Neuronal stem cell (in vitro differentiated cells): ENCODE measurements at regions not wholly inside any gene's neighbourhood (a gene's known extent, or its start where the extent isn't known, plus 50 kb on each side); places are given as distances from the start of the nearest gene placed in this dataset.

ENCODE experiments used
- DNase-seq: peaks from one replicate; pipeline ENCODE4 v3.0.0-alpha.2; 2013; ENCODE audit warnings: low spot score
- H2AFZ ChIP-seq: one replicate; pipeline ENCODE4 v1.6.1; 2013; ENCODE audit warnings: mild to moderate bottlenecking, low read length, inconsistent platforms
- H2AK5ac ChIP-seq: 2 replicates; pipeline ENCODE4 v1.6.1; 2013; ENCODE audit warnings: low read depth, mild to moderate bottlenecking, inconsistent platforms, low read length, moderate library complexity, mixed read lengths
- H2BK120ac ChIP-seq: 2 replicates; pipeline ENCODE4 v1.6.1; 2013; ENCODE audit warnings: low read depth, mild to moderate bottlenecking, inconsistent platforms, low read length, moderate library complexity, mixed read lengths
- H2BK12ac ChIP-seq: one replicate; pipeline ENCODE4 v1.6.1; 2013; ENCODE audit warnings: low read length, inconsistent platforms
- H2BK15ac ChIP-seq: 2 replicates; pipeline ENCODE4 v1.6.1; 2013; ENCODE audit warnings: mild to moderate bottlenecking, low read length, inconsistent platforms, mixed read lengths
- H2BK5ac ChIP-seq: one replicate; pipeline ENCODE4 v1.6.1; 2013; ENCODE audit warnings: inconsistent platforms, mild to moderate bottlenecking, low read length, moderate library complexity
- H3K14ac ChIP-seq: one replicate; pipeline ENCODE4 v1.6.1; 2013; ENCODE audit warnings: low read length, inconsistent platforms
- H3K18ac ChIP-seq: 2 replicates; pipeline ENCODE4 v1.6.1; 2013; ENCODE audit warnings: low read length, inconsistent platforms
- H3K23ac ChIP-seq: 2 replicates; pipeline ENCODE4 v1.6.1; 2013; ENCODE audit warnings: low read depth, mild to moderate bottlenecking, mixed read lengths, low read length, inconsistent platforms; ENCODE audit not compliant: poor library complexity
- H3K27ac ChIP-seq: replicated peaks from 3 replicates; pipeline ENCODE4 v1.5.1; 2013; ENCODE audit warnings: low read length, inconsistent platforms
- H3K27me3 ChIP-seq, 3 experiments: 2 replicates each; pipeline ENCODE4 v1.6.1; 2013; ENCODE audit warnings: low read length in 3 of 3, mild to moderate bottlenecking in 2 of 3, inconsistent platforms in 1 of 3, low read depth in 1 of 3, mixed read lengths in 1 of 3, moderate library complexity in 1 of 3; ENCODE audit not compliant: control insufficient read depth in 3 of 3, insufficient read depth in 3 of 3
- H3K36me3 ChIP-seq, 2 donors: replicated peaks in 1 of 2; 2 replicates each; pipeline ENCODE4 v1.6.1; 2013; ENCODE audit warnings: low read length in 2 of 2; ENCODE audit not compliant: control insufficient read depth in 2 of 2, insufficient read depth in 2 of 2
- H3K4ac ChIP-seq: 2 replicates; pipeline ENCODE4 v1.6.1; 2013; ENCODE audit warnings: inconsistent platforms, mild to moderate bottlenecking, low read length, moderate library complexity
- H3K4me1 ChIP-seq, 2 donors: 1 replicate in 1 of 2; 2 replicates in 1 of 2; pipeline ENCODE4 v1.6.1; 2013; ENCODE audit warnings: low read length in 2 of 2, low read depth in 1 of 2; ENCODE audit not compliant: control insufficient read depth in 2 of 2, insufficient read depth in 1 of 2
- H3K4me2 ChIP-seq: one replicate; pipeline ENCODE4 v1.6.1; 2013; ENCODE audit warnings: mild to moderate bottlenecking, low read length, inconsistent platforms; ENCODE audit not compliant: insufficient read depth, poor library complexity, severe bottlenecking
- H3K4me3 ChIP-seq, 2 donors: 2 replicates each; pipeline ENCODE4 v1.5.1; 2013; ENCODE audit warnings: low read length in 2 of 2, mild to moderate bottlenecking in 2 of 2, inconsistent platforms in 1 of 2, moderate library complexity in 1 of 2
- H3K79me1 ChIP-seq: one replicate; pipeline ENCODE4 v1.6.1; 2013; ENCODE audit warnings: low read depth, mild to moderate bottlenecking, inconsistent platforms, low read length, moderate library complexity
- H3K9ac ChIP-seq: one replicate; pipeline ENCODE4 v1.6.1; 2013; ENCODE audit warnings: mild to moderate bottlenecking, low read depth, low read length, inconsistent platforms; ENCODE audit not compliant: poor library complexity
- H3K9me3 ChIP-seq, 2 donors: replicated peaks in 1 of 2; 2 replicates each; pipeline versions ENCODE3 to v1.6.1; 2013; ENCODE audit warnings: low read length in 2 of 2, mild to moderate bottlenecking in 2 of 2, inconsistent platforms in 1 of 2, low read depth in 1 of 2, mixed read lengths in 1 of 2, moderate library complexity in 1 of 2; ENCODE audit not compliant: control insufficient read depth in 2 of 2, insufficient read depth in 1 of 2
- H4K8ac ChIP-seq: one replicate; pipeline ENCODE4 v1.6.1; 2013; ENCODE audit warnings: low read depth, mild to moderate bottlenecking, inconsistent platforms, low read length, moderate library complexity
- H4K91ac ChIP-seq: one replicate; pipeline ENCODE4 v1.6.1; 2013; ENCODE audit warnings: low read length, low read depth, mild to moderate bottlenecking, inconsistent platforms; ENCODE audit not compliant: poor library complexity
- WGBS, 2 donors: extraction: QIAGEN DNeasy Blood & Tissue Kit; methylation state at CpG; one replicate each; pipeline ENCODE4 v1.1.7; 2013; ENCODE audit warnings: missing lambda C conversion rate in 2 of 2, mixed read lengths in 1 of 2; ENCODE audit not compliant: insufficient read length in 2 of 2, insufficient replicate concordance in 1 of 2; ENCODE audit errors: extremely low coverage in 2 of 2; 5-methylcytosine and 5-hydroxymethylcytosine counted together

GRCh38 chr2:125582516-125582915 lies 1073.4 kb upstream of the GYPC start:
- H2AK5ac ChIP-seq = no peak overlapping the region
- DNase-seq = no peak
- no peak overlapping the region for H2BK12ac ChIP-seq
- H3K4me2 ChIP-seq = no peak overlapping the region
- H3K79me1 ChIP-seq = no peaks in the 10 kb centered on the region
- no peak overlapping the region for H3K23ac ChIP-seq
- H2BK120ac ChIP-seq = no peak overlapping the region
- H4K91ac ChIP-seq = no peak overlapping the region
- H3K27me3 ChIP-seq = no peaks in the 10 kb centered on the region
- no peak overlapping the region for H3K18ac ChIP-seq
- no peak overlapping the region for H2BK15ac ChIP-seq
- no CpG with 5 or more reads among the region's 1 CpG for WGBS, 2 donors
- no peak overlapping the region for H2AFZ ChIP-seq
- no peak overlapping the region for H3K4ac ChIP-seq
- H4K8ac ChIP-seq = no peak overlapping the region
- H3K36me3 ChIP-seq = no peaks in the 10 kb centered on the region
- H3K4me3 ChIP-seq = no peak overlapping the region
- H2BK5ac ChIP-seq = no peak overlapping the region
- no peak overlapping the region for H3K27ac ChIP-seq
- no peak overlapping the region for H3K14ac ChIP-seq
- no peaks in the 10 kb centered on the region for H3K9me3 ChIP-seq
- peaks cover 0 to 3% of the 10 kb centered on the region in 2 donors for H3K4me1 ChIP-seq
- H3K9ac ChIP-seq = no peak overlapping the region

- Histone ChIP-seq H2BK5ac (no peak overlapping the region), H2AFZ (no peak overlapping the region), H3K36me3 (no peaks in the 10 kb centered on the region), H3K4me1 (peaks cover 0 to 3% of the 10 kb centered on the region in 2 donors), H3K9ac (no peak overlapping the region), H3K18ac (no peak overlapping the region), H3K27me3 (no peaks in the 10 kb centered on the region), H3K79me1 (no peaks in the 10 kb centered on the region), H3K9me3 (no peaks in the 10 kb centered on the region), H3K4ac (no peak overlapping the region), H3K27ac (no peak overlapping the region), H2BK15ac (no peak overlapping the region), H3K4me2 (no peak overlapping the region), H4K91ac (no peak overlapping the region), H3K4me3 (no peak overlapping the region), H3K14ac (no peak overlapping the region), H4K8ac (no peak overlapping the region), H3K23ac (no peak overlapping the region), H2BK120ac (no peak overlapping the region), H2BK12ac (no peak overlapping the region), H2AK5ac (no peak overlapping the region)
- WGBS, 2 donors = no CpG with 5 or more reads among the region's 1 CpG
- no peak for DNase-seq
Measured at GRCh38 chr2:125584732-125585131, 1071.2 kb upstream of the GYPC start.

GRCh38 chr2:125588780-125589179 lies 1067.2 kb upstream of the GYPC start:
- no peak overlapping the region for H4K91ac ChIP-seq
- WGBS, 2 donors = no CpG with 5 or more reads among the region's 1 CpG

GRCh38 chr2:125591954-125592353 lies 1064.0 kb upstream of the GYPC start:
- H3K18ac ChIP-seq = no peak overlapping the region
- no peak for DNase-seq
- no peak overlapping the region for H2BK15ac ChIP-seq
- H3K79me1 ChIP-seq = no peaks in the 10 kb centered on the region
- no peak overlapping the region for H3K4me3 ChIP-seq
- no peak overlapping the region for H3K4me2 ChIP-seq
- H4K8ac ChIP-seq = no peak overlapping the region
- H2BK120ac ChIP-seq = no peak overlapping the region
- no peak overlapping the region for H3K23ac ChIP-seq
- H3K14ac ChIP-seq = no peak overlapping the region
- peaks cover 0 to 2% of the 10 kb centered on the region in 2 donors for H3K9me3 ChIP-seq
- WGBS, 2 donors = no CpG with 5 or more reads among the region's 4 CpGs
- H3K27me3 ChIP-seq = no peaks in the 10 kb centered on the region
- no peaks in the 10 kb centered on the region for H3K36me3 ChIP-seq
- H4K91ac ChIP-seq = no peak overlapping the region
- H3K27ac ChIP-seq = no peak overlapping the region
- no peak overlapping the region for H3K9ac ChIP-seq
- no peak overlapping the region for H3K4ac ChIP-seq
- no peak overlapping the region for H2AFZ ChIP-seq
- H2AK5ac ChIP-seq = no peak overlapping the region
- no peaks in the 10 kb centered on the region for H3K4me1 ChIP-seq
- no peak overlapping the region for H2BK5ac ChIP-seq
- H2BK12ac ChIP-seq = no peak overlapping the region

More at GRCh38 chr2:125588780-125589179, 1067.2 kb upstream of the GYPC start:
- H2AFZ ChIP-seq = no peak overlapping the region
- no peak overlapping the region for H3K27ac ChIP-seq
- no peak overlapping the region for H2BK5ac ChIP-seq
- no peak overlapping the region for H3K18ac ChIP-seq
- no peak overlapping the region for H3K23ac ChIP-seq
- no peak overlapping the region for H3K4me3 ChIP-seq
- H3K4me1 ChIP-seq = no peaks in the 10 kb centered on the region
- H3K9me3 ChIP-seq = peaks cover 0 to 2% of the 10 kb centered on the region in 2 donors
- H3K36me3 ChIP-seq = no peaks in the 10 kb centered on the region
- H3K9ac ChIP-seq = no peak overlapping the region
- no peak overlapping the region for H2BK120ac ChIP-seq
- no peak overlapping the region for H3K4me2 ChIP-seq
- H4K8ac ChIP-seq = no peak overlapping the region
- DNase-seq = no peak
- H2AK5ac ChIP-seq = no peak overlapping the region
- H3K79me1 ChIP-seq = no peaks in the 10 kb centered on the region
- H3K14ac ChIP-seq = no peak overlapping the region
- H3K4ac ChIP-seq = no peak overlapping the region
- no peak overlapping the region for H2BK15ac ChIP-seq
- H2BK12ac ChIP-seq = no peak overlapping the region
- no peaks in the 10 kb centered on the region for H3K27me3 ChIP-seq
